ENCODE measurements at regions not wholly inside any gene's neighbourhood (a gene's known extent, or its start where the extent isn't known, plus 50 kb on each side); places are given as distances from the start of the nearest gene placed in this dataset.

DNA sequence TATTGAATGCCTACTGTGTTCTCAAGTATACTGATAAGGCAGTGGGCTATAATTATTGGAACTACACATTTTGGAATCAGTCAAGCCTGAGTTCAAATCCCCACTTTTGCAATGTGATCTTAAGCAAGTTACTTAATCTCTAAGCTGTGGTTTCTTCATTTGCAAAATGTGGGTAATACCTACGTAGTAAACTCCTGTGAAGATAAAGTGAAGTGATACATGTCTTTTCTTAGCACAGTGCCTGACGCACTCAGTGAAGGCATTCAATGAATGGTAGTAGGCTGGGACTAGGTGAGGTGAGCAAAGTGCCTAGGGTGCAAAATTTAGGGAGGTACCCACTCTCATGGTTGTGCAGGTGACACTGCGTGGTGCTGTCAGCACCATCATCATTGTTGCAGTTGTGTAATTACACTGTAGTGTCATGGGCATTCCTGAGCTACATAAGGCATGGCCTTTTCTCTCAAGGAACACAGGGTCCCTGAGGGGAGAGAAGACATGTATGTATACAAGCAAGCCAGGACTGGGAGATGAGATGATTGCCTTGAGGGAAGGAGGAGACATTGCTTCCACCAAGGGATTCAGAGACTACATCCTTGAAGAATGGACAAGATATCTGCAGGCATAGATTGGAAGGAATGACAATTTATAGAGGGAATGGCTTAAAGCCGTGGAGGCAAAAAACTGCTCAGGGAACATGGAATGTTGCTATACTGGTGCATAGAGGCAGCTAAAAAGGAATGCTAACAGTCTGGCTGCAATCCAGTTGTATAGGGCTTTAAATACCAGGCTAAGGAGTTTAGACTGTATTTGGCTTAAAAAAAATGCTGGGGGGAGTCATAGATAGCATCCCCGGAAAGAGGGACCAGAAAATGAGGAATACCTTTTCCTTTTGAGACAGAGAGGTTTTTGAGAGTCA, 129.2 kb upstream of the ARHGAP5 start:
- no peaks in the 10 kb centered on the region for H4K20me1 ChIP-seq (replicated peaks; ENCODE audit: control insufficient read depth, insufficient read depth, low read length)
- BruUV-seq (replicated peaks): no TSS peak
- in situ Hi-C loops (cut with MboI) (no loop called here), intact Hi-C loops (cut with micrococcal nuclease) (no loop called here)
- TF ChIP-seq ZNF717 (CRISPR knock-in tag; IDR thresholded peaks at IDR 0.05): no peak
- no peak for TF ChIP-seq ZNF121 (CRISPR knock-in tag; conservative IDR thresholded peaks at IDR 0.05)
- TF ChIP-seq DDX20 (tag; IDR thresholded peaks at IDR 0.05; ENCODE audit: low read depth): no peak
- TF ChIP-seq TBP (optimal IDR thresholded peaks at IDR 0.05; ENCODE audit: low read depth, low read length): no peak
- TF ChIP-seq, protein P1, sequence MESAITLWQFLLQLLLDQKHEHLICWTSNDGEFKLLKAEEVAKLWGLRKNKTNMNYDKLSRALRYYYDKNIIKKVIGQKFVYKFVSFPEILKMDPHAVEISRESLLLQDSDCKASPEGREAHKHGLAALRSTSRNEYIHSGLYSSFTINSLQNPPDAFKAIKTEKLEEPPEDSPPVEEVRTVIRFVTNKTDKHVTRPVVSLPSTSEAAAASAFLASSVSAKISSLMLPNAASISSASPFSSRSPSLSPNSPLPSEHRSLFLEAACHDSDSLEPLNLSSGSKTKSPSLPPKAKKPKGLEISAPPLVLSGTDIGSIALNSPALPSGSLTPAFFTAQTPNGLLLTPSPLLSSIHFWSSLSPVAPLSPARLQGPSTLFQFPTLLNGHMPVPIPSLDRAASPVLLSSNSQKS (CRISPR knock-in tag; IDR thresholded peaks at IDR 0.05): no peak
- TF ChIP-seq ESRRB (CRISPR knock-in tag; IDR thresholded peaks at IDR 0.05; ENCODE audit: borderline replicate concordance): no peak
- no peak for TF ChIP-seq MEIS2 (IDR thresholded peaks at IDR 0.05; ENCODE audit: partially characterized antibody)
- no peak for TF ChIP-seq SAFB2 (IDR thresholded peaks at IDR 0.05; ENCODE audit: borderline replicate concordance, low read depth, low read length, severe bottlenecking)
- no peak for TF ChIP-seq SMAD1 (IDR thresholded peaks at IDR 0.05; ENCODE audit: low read depth, low read length, partially characterized antibody)
- TF ChIP-seq RBM34 (IDR thresholded peaks at IDR 0.05; ENCODE audit: borderline replicate concordance, insufficient read depth, low read length): no peak
- TF ChIP-seq KAT8 (IDR thresholded peaks at IDR 0.05; ENCODE audit: low read depth): no peak
- TF ChIP-seq BRCA1 (IDR thresholded peaks at IDR 0.05): no peak
- no peak for TF ChIP-seq BRCA1 (CRISPR knock-in tag; IDR thresholded peaks at IDR 0.05)
- no peak for TF ChIP-seq BDP1 (IDR thresholded peaks at IDR 0.05; ENCODE audit: insufficient read depth, insufficient read length)
- no peak for TF ChIP-seq ZKSCAN8 (CRISPR knock-in tag; IDR thresholded peaks at IDR 0.05)
- H3K9me3 ChIP-seq (replicated peaks; ENCODE audit: control insufficient read depth, insufficient read depth, low read depth, low read length): no peaks in the 10 kb centered on the region
- no peak overlapping the region for H3K27ac ChIP-seq (ENCODE audit: extremely low read depth, low read depth, low read length)
- WGBS (ENCODE audit: insufficient coverage, low coverage, missing lambda C conversion rate): 39% methylated on average over 5 of the region's 5 CpGs
- ChIA-PET CTCF (ENCODE audit: low intra/inter-chr PET ratio) (no interaction called here), POLR2A (no interaction called here)
- H3K4me3 ChIP-seq: no peak overlapping the region
- no peak overlapping the region for H2AFZ ChIP-seq (ENCODE audit: low read depth, low read length)
- FAIRE-seq: no peak
- H3K9ac ChIP-seq (ENCODE audit: insufficient read depth in 1 of 2, low read depth in 2 of 2, low read length in 2 of 2): no peak overlapping the region
- H3K9me1 ChIP-seq (ENCODE audit: control insufficient read depth, insufficient read depth, low read length): no peaks in the 10 kb centered on the region
- DNase-seq (ENCODE audit: extremely low read depth in 1 of 4, low spot score in 3 of 4): no peak
- H3K4me1 ChIP-seq (replicated peaks in 1 of 2; ENCODE audit: control insufficient read depth in 2 of 2, insufficient read depth in 2 of 2, low read length in 2 of 2): peaks cover 8 to 30% of the 10 kb centered on the region in 2 experiments; a peak in 4 of 5 replicates
- ATAC-seq: no peak
- no peak overlapping the region for H3K4me2 ChIP-seq (ENCODE audit: insufficient read depth, low read length)
- H3K27me3 ChIP-seq (ENCODE audit: control insufficient read depth in 2 of 2, insufficient read depth in 2 of 2, low read length in 2 of 2): no peaks in the 10 kb centered on the region
- H3K36me3 ChIP-seq (ENCODE audit: control insufficient read depth, insufficient read depth, low read length): no peaks in the 10 kb centered on the region
- H3K79me2 ChIP-seq (ENCODE audit: control insufficient read depth, insufficient read depth, low read length): no peaks in the 10 kb centered on the region
